Uterus (tissue), 3 donors: ENCODE measurements at regions not wholly inside any gene's neighbourhood (a gene's known extent, or its start where the extent isn't known, plus 50 kb on each side); places are given as distances from the start of the nearest gene placed in this dataset.

Experiments used
- DNase-seq, 2 donors: peaks; one replicate each; pipeline ENCODE4 v3.0.0-alpha.2; 2019 to 2020
- H3K27ac ChIP-seq, 2 donors: fragments of 200-600 bp; sonication (generic); 1 replicate in 1 of 2; 2 replicates in 1 of 2; pipeline ENCODE4 v1.5.1; 2016 to 2018
- H3K27me3 ChIP-seq, 2 donors: fragments of 200-600 bp; sonication (generic); one replicate each; pipeline ENCODE4 v1.5.1; 2018 to 2019; ENCODE audit warnings: control low read depth in 1 of 2
- H3K36me3 ChIP-seq, 2 donors: fragments of 200-600 bp; sonication (generic); one replicate each; pipeline ENCODE4 v1.5.1; 2019; ENCODE audit warnings: control low read depth in 1 of 2
- H3K4me1 ChIP-seq, 2 donors: fragments of 200-600 bp; sonication (generic); one replicate each; pipeline ENCODE4 v1.5.1; 2018 to 2019; ENCODE audit warnings: control low read depth in 1 of 2
- H3K4me3 ChIP-seq, 2 donors: fragments of 200-600 bp; sonication (generic); 1 replicate in 1 of 2; 2 replicates in 1 of 2; pipeline ENCODE4 v1.5.1; 2018 to 2019; ENCODE audit warnings: mild to moderate bottlenecking in 1 of 2
- H3K9me3 ChIP-seq, 2 donors: fragments of 200-600 bp; sonication (generic); one replicate each; pipeline ENCODE4 v1.5.1; 2019; ENCODE audit warnings: control low read depth in 1 of 2
- POLR2A ChIP-seq, 2 donors: fragments of 450-650 bp; IDR thresholded peaks; one replicate each; pipeline ENCODE4 v1.6.1; 2016; ENCODE audit warnings: antibody characterized with exemption in 2 of 2, mild to moderate bottlenecking in 1 of 2, moderate library complexity in 1 of 2
- intact Hi-C: fragments of 100-400 bp; cut with DNase I; formaldehyde crosslinking; loops from one replicate; pipeline ENCODE4 v1.15.1; 2023; ENCODE audit warnings: low total_unique reads
- TF ChIP-seq, protein P1 (sequence below), 4 experiments: fragments of 200-600 bp in 2 of 4; fragments of 450-650 bp in 2 of 4; sonication (generic) in 2 of 4; IDR thresholded peaks; one replicate each; pipeline ENCODE4 v1.5.1; 2016 to 2019; ENCODE audit warnings: antibody characterized with exemption in 4 of 4, mild to moderate bottlenecking in 2 of 4, moderate library complexity in 1 of 4
- donor health status: DM: yes; HTN: yes; CAD: no.

DNA sequence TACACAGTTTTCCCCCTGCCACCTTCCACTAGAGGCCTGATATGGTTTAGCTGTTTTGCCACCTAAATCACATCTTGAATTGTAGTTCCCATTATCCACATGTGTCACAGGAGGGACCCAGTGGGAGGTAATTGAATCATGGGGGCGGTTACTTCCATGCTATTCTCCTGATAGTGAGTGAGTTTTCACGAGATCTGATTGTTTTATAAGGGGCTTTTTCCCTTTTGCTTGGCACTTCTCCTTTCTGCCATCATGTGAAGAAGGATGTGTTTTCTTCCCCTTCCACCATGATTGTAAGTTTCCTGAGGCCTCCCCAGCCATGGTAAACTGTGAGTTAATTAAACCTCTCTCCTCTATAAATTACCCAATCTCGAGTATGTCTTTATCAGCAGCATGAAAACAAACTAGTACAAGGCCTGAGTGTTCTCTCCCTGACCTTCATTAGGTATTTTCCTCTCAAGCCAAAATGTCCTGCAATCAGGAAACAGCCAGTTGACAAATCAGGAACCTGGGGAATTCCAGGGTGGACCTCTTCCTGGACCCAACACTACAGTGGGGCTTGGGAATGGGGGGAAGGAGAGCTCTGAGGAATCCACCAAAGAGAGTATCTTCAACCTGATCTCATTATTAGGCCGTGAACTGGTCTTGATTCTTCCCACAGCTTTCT is 129.9 kb downstream of the TXNL1 start:
- Histone ChIP-seq H3K36me3 (no peaks in the 10 kb centered on the region), H3K27me3 (no peaks in the 10 kb centered on the region), H3K27ac (no peak overlapping the region), H3K4me1 (no peaks in the 10 kb centered on the region), H3K4me3 (no peak overlapping the region), H3K9me3 (no peaks in the 10 kb centered on the region)
- TF ChIP-seq, protein P1, sequence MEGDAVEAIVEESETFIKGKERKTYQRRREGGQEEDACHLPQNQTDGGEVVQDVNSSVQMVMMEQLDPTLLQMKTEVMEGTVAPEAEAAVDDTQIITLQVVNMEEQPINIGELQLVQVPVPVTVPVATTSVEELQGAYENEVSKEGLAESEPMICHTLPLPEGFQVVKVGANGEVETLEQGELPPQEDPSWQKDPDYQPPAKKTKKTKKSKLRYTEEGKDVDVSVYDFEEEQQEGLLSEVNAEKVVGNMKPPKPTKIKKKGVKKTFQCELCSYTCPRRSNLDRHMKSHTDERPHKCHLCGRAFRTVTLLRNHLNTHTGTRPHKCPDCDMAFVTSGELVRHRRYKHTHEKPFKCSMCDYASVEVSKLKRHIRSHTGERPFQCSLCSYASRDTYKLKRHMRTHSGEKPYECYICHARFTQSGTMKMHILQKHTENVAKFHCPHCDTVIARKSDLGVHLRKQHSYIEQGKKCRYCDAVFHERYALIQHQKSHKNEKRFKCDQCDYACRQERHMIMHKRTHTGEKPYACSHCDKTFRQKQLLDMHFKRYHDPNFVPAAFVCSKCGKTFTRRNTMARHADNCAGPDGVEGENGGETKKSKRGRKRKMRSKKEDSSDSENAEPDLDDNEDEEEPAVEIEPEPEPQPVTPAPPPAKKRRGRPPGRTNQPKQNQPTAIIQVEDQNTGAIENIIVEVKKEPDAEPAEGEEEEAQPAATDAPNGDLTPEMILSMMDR (IDR thresholded peaks at IDR 0.05): no peak
- no peak for TF ChIP-seq POLR2A (IDR thresholded peaks at IDR 0.05)
- intact Hi-C loops: no loop called here
- no peak for DNase-seq

GRCh38 chr18:56505971-56506370 is 132.4 kb downstream of the TXNL1 start:
- no peaks in the 10 kb centered on the region for H3K27me3 ChIP-seq
- H3K27ac ChIP-seq: no peak overlapping the region
- no peak overlapping the region for H3K4me3 ChIP-seq
- intact Hi-C loops: no loop called here
- DNase-seq: no peak
- TF ChIP-seq POLR2A (IDR thresholded peaks at IDR 0.05): no peak
- TF ChIP-seq, protein P1 (IDR thresholded peaks at IDR 0.05): no peak
- H3K9me3 ChIP-seq: no peaks in the 10 kb centered on the region
- no peaks in the 10 kb centered on the region for H3K36me3 ChIP-seq
- H3K4me1 ChIP-seq: no peaks in the 10 kb centered on the region

- Histone ChIP-seq H3K36me3 (no peaks in the 10 kb centered on the region), H3K9me3 (no peaks in the 10 kb centered on the region), H3K4me1 (no peaks in the 10 kb centered on the region), H3K27ac (no peak overlapping the region), H3K27me3 (no peaks in the 10 kb centered on the region), H3K4me3 (no peak overlapping the region)
- no peak for DNase-seq
- TF ChIP-seq POLR2A (IDR thresholded peaks at IDR 0.05): no peak
- TF ChIP-seq, protein P1 (IDR thresholded peaks at IDR 0.05): no peak
- intact Hi-C loops: no loop called here
Measured at GRCh38 chr18:56505293-56505692, 133.1 kb downstream of the TXNL1 start.

- Histone ChIP-seq H3K9me3 (no peaks in the 10 kb centered on the region), H3K36me3 (no peaks in the 10 kb centered on the region), H3K27me3 (no peaks in the 10 kb centered on the region), H3K4me3 (no peak overlapping the region), H3K4me1 (no peaks in the 10 kb centered on the region), H3K27ac (peak overlapping the region in 1 of 2 donors; percentile 62)
- intact Hi-C loops: no loop called here
- TF ChIP-seq, protein P1 (IDR thresholded peaks at IDR 0.05): no peak
- no peak for TF ChIP-seq POLR2A (IDR thresholded peaks at IDR 0.05)
- DNase-seq: no peak
Measured at GRCh38 chr18:56501896-56502295, 136.5 kb downstream of the TXNL1 start.

- Histone ChIP-seq H3K9me3 (no peaks in the 10 kb centered on the region), H3K4me3 (no peak overlapping the region), H3K27ac (no peak overlapping the region), H3K36me3 (no peaks in the 10 kb centered on the region), H3K4me1 (no peaks in the 10 kb centered on the region), H3K27me3 (no peaks in the 10 kb centered on the region)
- no peak for DNase-seq
- TF ChIP-seq, protein P1 (IDR thresholded peaks at IDR 0.05): no peak
- no peak for TF ChIP-seq POLR2A (IDR thresholded peaks at IDR 0.05)
- intact Hi-C loops: no loop called here
Measured at GRCh38 chr18:56495884-56496283, 142.5 kb downstream of the TXNL1 start.
